ENCODE measurements at regions not wholly inside any gene's neighbourhood (a gene's known extent, or its start where the extent isn't known, plus 50 kb on each side); places are given as distances from the start of the nearest gene placed in this dataset.
A peak's percentile ranks its signal among the peaks of the same experiment; 100 is the strongest.

GRCh38 chr2:2909086-2910035 lies 468.3 kb downstream of the EIPR1 start:
- FAIRE-seq, result no peak
- DNase-seq (ENCODE audit: insufficient read length, low spot score), result no peak
- TF ChIP-seq CTCF (IDR thresholded peaks at IDR 0.05; ENCODE audit: insufficient read depth, missing control alignments), result no peak

- TF ChIP-seq CTCF (IDR thresholded peaks at IDR 0.05; ENCODE audit: insufficient read depth, missing control alignments), result no peak
- no peak for FAIRE-seq
- DNase-seq (ENCODE audit: insufficient read length, low spot score), result no peak
Observed at GRCh38 chr2:2906091-2906490, 471.5 kb downstream of the EIPR1 start.

- DNase-seq (ENCODE audit: insufficient read length, low spot score) (no peak), FAIRE-seq (no peak)
- no peak for TF ChIP-seq CTCF (IDR thresholded peaks at IDR 0.05; ENCODE audit: insufficient read depth, missing control alignments)
Observed at GRCh38 chr2:2904721-2905350, 472.8 kb downstream of the EIPR1 start.

- no peak for FAIRE-seq
- peak; percentile 1 for TF ChIP-seq CTCF (IDR thresholded peaks at IDR 0.05; ENCODE audit: insufficient read depth, missing control alignments)
- no peak for DNase-seq (ENCODE audit: insufficient read length, low spot score)
Observed at GRCh38 chr2:2902547-2903281, 474.9 kb downstream of the EIPR1 start.

GRCh38 chr2:2901384-2902345 lies 476.0 kb downstream of the EIPR1 start:
- FAIRE-seq, result no peak
- no peak for TF ChIP-seq CTCF (IDR thresholded peaks at IDR 0.05; ENCODE audit: insufficient read depth, missing control alignments)
- DNase-seq (ENCODE audit: insufficient read length, low spot score), result no peak

- DNase-seq (ENCODE audit: insufficient read length, low spot score) (no peak), FAIRE-seq (no peak)
- TF ChIP-seq CTCF (IDR thresholded peaks at IDR 0.05; ENCODE audit: insufficient read depth, missing control alignments), result no peak
Observed at GRCh38 chr2:2899826-2900225, 477.8 kb downstream of the EIPR1 start.

Measured in D721Med (cell line).